Lower leg skin (tissue), 4 donors: ENCODE measurements at regions not wholly inside any gene's neighbourhood (a gene's known extent, or its start where the extent isn't known, plus 50 kb on each side); places are given as distances from the start of the nearest gene placed in this dataset.

ENCODE experiments used
- DNase-seq, 2 donors: peaks; one replicate each; pipeline ENCODE4 v3.0.0-alpha.2; 2019; ENCODE audit warnings: low spot score in 2 of 2
- H3K4me3 ChIP-seq: fragments of 200-600 bp; sonication (generic); 2 replicates; pipeline ENCODE4 v1.5.1; 2017; ENCODE audit warnings: mild to moderate bottlenecking, low read depth; ENCODE audit not compliant: poor library complexity, severe bottlenecking
- CTCF ChIP-seq, 3 donors: fragments of 450-650 bp; IDR thresholded peaks; one replicate each; pipeline ENCODE4 v1.5.1; 2016; ENCODE audit warnings: antibody characterized with exemption in 3 of 3, mild to moderate bottlenecking in 3 of 3, moderate library complexity in 2 of 3
- POLR2A ChIP-seq, 2 donors: fragments of 450-650 bp; IDR thresholded peaks; one replicate each; pipeline ENCODE4 v1.6.1; 2016 to 2017; ENCODE audit warnings: antibody characterized with exemption in 2 of 2, mild to moderate bottlenecking in 1 of 2, moderate library complexity in 1 of 2
- WGBS, 2 donors: methylation state at CpG; one replicate each; pipeline ENCODE4 v1.1.5; 2018; 5-methylcytosine and 5-hydroxymethylcytosine counted together
- intact Hi-C: fragments of 100-400 bp; cut with DNase I; formaldehyde crosslinking; loops from one replicate; pipeline ENCODE4 v1.15.0; 2023; ENCODE audit warnings: low total_unique reads

- DNase-seq = no peak
- TF ChIP-seq CTCF (IDR thresholded peaks at IDR 0.05) (no peak), POLR2A (IDR thresholded peaks at IDR 0.05) (no peak)
- no peak overlapping the region for H3K4me3 ChIP-seq
- WGBS, 2 donors = 69 to 88% methylated on average over 7 of the region's 7 CpGs
- intact Hi-C loops = no loop called here
Measured at GRCh38 chr12:127678945-127679344, 588.0 kb upstream of the TMEM132C start.

- no peak overlapping the region for H3K4me3 ChIP-seq
- no peak for DNase-seq
- 78 to 84% methylated on average over 6 of the region's 6 CpGs for WGBS, 2 donors
- intact Hi-C loops = no loop called here
- TF ChIP-seq POLR2A (IDR thresholded peaks at IDR 0.05) (no peak), CTCF (IDR thresholded peaks at IDR 0.05) (no peak)
Measured at GRCh38 chr12:127680516-127680915, 586.5 kb upstream of the TMEM132C start.

DNA sequence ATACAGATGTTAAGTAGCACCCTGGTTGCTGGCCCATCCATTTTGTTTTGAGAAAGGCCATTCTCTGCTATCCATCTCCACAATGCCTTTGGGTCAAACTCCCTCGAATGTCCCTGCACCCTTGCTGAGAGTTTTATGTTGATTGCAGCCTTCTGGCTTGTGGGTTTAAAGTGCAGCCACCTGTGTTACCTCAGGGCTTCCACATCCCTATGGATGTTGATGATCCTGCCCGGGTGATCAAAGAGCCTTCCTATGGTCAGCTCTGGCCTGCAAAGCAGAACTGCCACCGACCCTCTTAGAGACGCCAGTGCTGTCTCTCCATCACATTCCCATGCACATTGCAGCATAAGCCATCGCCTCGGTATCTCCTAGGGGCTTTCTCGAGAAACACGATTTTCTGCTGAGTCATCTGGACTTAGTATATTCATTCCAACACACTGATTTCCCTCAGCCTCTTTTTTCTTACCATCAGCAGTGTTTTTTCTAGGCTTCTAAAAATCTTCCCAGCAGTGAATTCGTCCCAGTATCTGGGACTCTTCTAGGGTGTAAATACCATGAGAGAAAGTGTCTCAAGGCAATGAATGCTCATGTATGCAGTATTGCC is 585.7 kb upstream of the TMEM132C start:
- TF ChIP-seq CTCF (IDR thresholded peaks at IDR 0.05) (no peak), POLR2A (IDR thresholded peaks at IDR 0.05) (no peak)
- WGBS, 2 donors = 60 to 67% methylated on average over 9 of the region's 9 CpGs
- no peak overlapping the region for H3K4me3 ChIP-seq
- intact Hi-C loops = no loop called here
- no peak for DNase-seq

- DNase-seq = no peak
- TF ChIP-seq POLR2A (IDR thresholded peaks at IDR 0.05) (no peak), CTCF (IDR thresholded peaks at IDR 0.05) (no peak)
- WGBS, 2 donors = 50 to 57% methylated on average over 2 of the region's 2 CpGs
- intact Hi-C loops = no loop called here
- H3K4me3 ChIP-seq = no peak overlapping the region
Measured at GRCh38 chr12:127685491-127685890, 581.5 kb upstream of the TMEM132C start.

GRCh38 chr12:127685931-127686330 is 581.0 kb upstream of the TMEM132C start:
- 38 to 42% methylated on average over 9 of the region's 9 CpGs for WGBS, 2 donors
- DNase-seq = no peak
- TF ChIP-seq CTCF (IDR thresholded peaks at IDR 0.05) = no peak
- TF ChIP-seq POLR2A (IDR thresholded peaks at IDR 0.05) = no peak
- intact Hi-C loops = no loop called here
- no peak overlapping the region for H3K4me3 ChIP-seq

- no peak overlapping the region for H3K4me3 ChIP-seq
- DNase-seq = no peak
- WGBS, 2 donors = 33 to 85% methylated on average over 2 of the region's 2 CpGs
- intact Hi-C loops = no loop called here
- no peak for TF ChIP-seq CTCF (IDR thresholded peaks at IDR 0.05)
- TF ChIP-seq POLR2A (IDR thresholded peaks at IDR 0.05) = no peak
Measured at GRCh38 chr12:127687181-127687580, 579.8 kb upstream of the TMEM132C start.
